Right cardiac atrium (tissue), 5 donors: ENCODE measurements at regions not wholly inside any gene's neighbourhood (a gene's known extent, or its start where the extent isn't known, plus 50 kb on each side); places are given as distances from the start of the nearest gene placed in this dataset.

ENCODE experiments used
- ATAC-seq, 2 donors: fragments of 200-7000 bp; cut with Tn5 transposase; one replicate each; pipeline versions ENCODE4 v1.8.0 to v1.9.1; 2020; ENCODE audit warnings: moderate library complexity in 2 of 2, mild to moderate bottlenecking in 1 of 2
- DNase-seq, 3 donors: peaks; one replicate each; pipeline ENCODE4 v3.0.0-alpha.2; 2020
- H3K27ac ChIP-seq: one replicate; pipeline ENCODE4 v1.5.1; 2013; ENCODE audit warnings: mild to moderate bottlenecking, low read length, control low read depth, moderate library complexity
- H3K27me3 ChIP-seq: one replicate; pipeline ENCODE4 v1.6.1; 2013; ENCODE audit not compliant: control insufficient read depth, insufficient read depth
- H3K4me1 ChIP-seq: one replicate; pipeline ENCODE4 v1.6.1; 2013; ENCODE audit warnings: low read length; ENCODE audit not compliant: control insufficient read depth, insufficient read depth
- H3K4me3 ChIP-seq: one replicate; pipeline ENCODE4 v1.5.1; 2013; ENCODE audit warnings: low read length, control low read depth
- H3K9me3 ChIP-seq: one replicate; pipeline ENCODE4 v1.6.1; 2013; ENCODE audit warnings: low read length; ENCODE audit not compliant: control insufficient read depth
- WGBS: extraction: QIAGEN DNeasy Blood & Tissue Kit; methylation state at CpG from one replicate; pipeline ENCODE4 v1.1.7; 2013; 5-methylcytosine and 5-hydroxymethylcytosine counted together
- intact Hi-C, 4 donors: fragments of 100-400 bp; cut with DNase I; formaldehyde crosslinking; loops; one replicate each; pipeline versions ENCODE4 v1.11.0 to v1.14.0; 2022 to 2023
- donor health status: healthy with polysubstance abuse.
- donor health status: DM: no; HTN: yes; CAD: no.
- donor health status: DM: no; HTN: no; CAD: no.
- donor health status: DM: no; HTN: yes; CAD: no; lungs with severe emphysema.
- donor health status: DM: yes; HTN: yes; CAD: no.

DNA sequence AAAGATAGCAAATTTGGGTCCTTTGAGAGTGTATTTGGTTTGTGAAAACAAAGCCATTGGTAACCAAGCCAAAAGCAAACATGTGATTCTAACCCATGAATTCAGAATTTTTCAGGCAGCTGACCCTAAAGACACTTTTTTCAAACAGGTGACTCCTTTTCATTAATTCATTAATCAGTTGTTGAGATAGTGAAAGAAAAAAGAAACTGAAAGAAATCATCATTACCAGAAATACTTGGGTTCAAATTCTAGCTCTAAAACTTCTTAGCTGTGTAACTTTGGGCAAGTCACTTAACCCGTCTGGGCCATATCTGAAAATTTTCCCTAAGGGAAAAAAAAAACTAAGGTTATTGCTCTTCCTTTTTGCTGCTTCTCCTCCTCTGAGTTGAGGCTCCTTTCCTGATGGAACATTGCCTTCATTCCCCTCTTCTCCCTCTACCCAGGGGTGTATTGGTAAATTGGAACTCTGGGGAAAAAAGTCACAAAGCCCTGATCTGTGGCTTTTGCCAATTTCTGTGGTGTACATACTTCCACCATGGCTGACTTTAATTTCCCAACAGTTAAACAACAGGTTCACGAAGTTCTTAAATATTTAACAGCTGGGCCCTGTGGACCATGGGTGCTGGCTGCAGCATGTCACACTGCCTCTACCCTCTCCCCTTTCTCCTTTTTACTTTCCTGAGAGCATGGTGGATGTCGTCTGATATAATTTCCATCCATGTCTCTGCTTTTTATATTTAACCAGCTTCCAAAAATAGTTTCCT lies 120.3 kb downstream of the ASB7 start:
- no peaks in the 10 kb centered on the region for H3K27me3 ChIP-seq
- ATAC-seq (no peak), DNase-seq (no peak)
- H3K9me3 ChIP-seq: no peaks in the 10 kb centered on the region
- WGBS: 69% methylated on average over 3 of the region's 3 CpGs
- intact Hi-C loops: no loop called here
- peaks cover 4% of the 10 kb centered on the region for H3K4me1 ChIP-seq
- H3K27ac ChIP-seq: no peak overlapping the region
- H3K4me3 ChIP-seq: no peak overlapping the region

DNA sequence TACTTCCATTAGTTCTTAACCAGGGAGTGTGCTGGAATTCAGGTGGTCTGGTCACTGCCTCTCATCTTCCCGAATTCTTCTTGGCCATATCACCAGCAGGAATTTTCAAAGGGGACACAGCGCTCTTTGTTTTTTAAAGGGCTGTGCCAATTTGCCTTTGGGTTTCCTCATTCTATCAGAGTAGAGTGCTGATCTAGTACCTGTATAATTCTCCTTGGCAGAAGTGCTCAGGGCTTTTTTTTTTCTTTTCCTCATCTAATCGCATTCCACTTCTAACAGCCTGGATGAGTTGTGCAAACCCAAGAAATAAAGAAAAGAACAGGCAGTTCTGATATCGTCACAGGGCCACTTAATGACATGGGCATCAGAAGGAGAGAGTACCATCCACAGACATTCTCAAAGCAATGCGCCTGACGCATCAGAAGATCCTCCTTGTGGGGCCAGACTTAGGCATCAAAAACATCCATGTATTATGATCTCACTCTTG lies 121.0 kb downstream of the ASB7 start:
- 91% methylated on average over 6 of the region's 6 CpGs for WGBS
- intact Hi-C loops: no loop called here

DNA sequence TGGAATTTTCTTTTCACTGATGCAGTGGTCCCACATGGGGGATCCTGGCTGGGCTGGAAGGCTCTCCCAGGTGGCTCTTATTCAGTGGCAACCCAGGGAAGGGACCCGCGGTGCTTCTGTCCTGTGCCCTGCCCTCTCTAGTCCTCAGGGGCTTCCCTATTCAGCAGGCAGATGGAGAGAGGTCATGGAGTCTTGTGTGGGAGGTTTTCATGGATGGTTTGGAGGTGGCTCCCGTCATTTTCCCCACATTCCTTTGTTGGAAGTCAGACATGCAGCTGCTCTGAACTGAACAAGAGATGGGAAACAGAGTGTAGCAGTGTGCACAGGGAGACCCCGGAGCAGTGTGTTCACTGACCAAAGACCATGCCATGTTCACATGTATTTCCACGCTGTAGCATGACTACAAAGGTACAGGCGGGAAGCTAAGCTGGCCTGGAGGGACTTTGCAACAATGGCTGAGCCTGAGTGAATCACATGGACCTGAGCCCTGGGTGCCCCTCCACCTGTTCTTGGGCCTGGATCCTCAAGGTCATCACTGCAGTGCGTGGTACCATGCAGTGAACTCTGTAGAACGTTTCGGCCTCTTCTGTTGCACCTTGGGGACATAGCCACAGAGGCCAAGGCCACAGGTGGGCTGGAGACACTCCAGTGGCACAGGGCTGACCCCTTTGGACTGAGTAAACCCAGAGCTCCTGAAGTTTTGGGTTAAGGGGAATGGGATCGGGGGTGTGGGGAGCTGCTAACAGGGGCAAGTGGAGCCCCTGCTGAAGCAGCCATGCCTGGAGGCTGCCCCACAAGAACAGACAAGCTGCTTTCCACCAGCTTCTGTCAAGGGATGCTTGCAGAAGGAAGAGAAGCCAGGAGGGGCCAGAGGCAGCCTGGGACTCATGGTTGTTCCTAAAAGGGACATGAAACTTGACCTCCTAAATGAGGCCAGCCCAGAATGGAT lies 123.0 kb downstream of the ASB7 start:
- no peaks in the 10 kb centered on the region for H3K27me3 ChIP-seq
- peaks cover 4% of the 10 kb centered on the region for H3K4me1 ChIP-seq
- intact Hi-C loops: no loop called here
- 76% methylated on average over 10 of the region's 10 CpGs for whole genome bisulfite sequencing
- ATAC-seq: no peak
- H3K27ac ChIP-seq: no peak overlapping the region
- no peak for DNase-seq
- H3K4me3 ChIP-seq: no peak overlapping the region
- H3K9me3 ChIP-seq: no peaks in the 10 kb centered on the region

More for the DNA sequence above, 121.0 kb downstream of the ASB7 start:
- DNase-seq (no peak), ATAC-seq (no peak)
- Histone ChIP-seq H3K27ac (no peak overlapping the region), H3K9me3 (no peaks in the 10 kb centered on the region), H3K27me3 (no peaks in the 10 kb centered on the region), H3K4me1 (peaks cover 4% of the 10 kb centered on the region), H3K4me3 (no peak overlapping the region)

DNA sequence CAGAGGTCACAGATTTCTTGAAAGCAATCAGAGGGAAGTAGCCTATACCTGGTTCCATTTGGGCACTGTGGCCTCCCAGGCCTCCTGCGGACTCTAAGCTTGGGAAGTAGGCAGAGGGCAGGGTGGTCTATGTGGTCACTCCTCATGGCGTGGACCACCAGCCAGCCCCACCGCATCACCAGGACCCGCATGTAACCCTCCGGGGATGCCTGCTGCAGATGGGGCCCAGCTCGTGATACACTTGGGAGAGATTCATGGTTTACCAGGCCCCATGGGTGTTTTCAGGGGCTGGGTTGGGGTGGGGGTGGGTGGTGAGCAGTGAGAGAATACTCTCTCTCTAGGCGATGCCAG lies 123.7 kb downstream of the ASB7 start:
- 94% methylated on average over 7 of the region's 7 CpGs for WGBS
- Histone ChIP-seq H3K4me1 (peaks cover 4% of the 10 kb centered on the region), H3K27ac (no peak overlapping the region), H3K27me3 (no peaks in the 10 kb centered on the region), H3K4me3 (no peak overlapping the region), H3K9me3 (no peaks in the 10 kb centered on the region)
- DNase-seq (no peak), ATAC-seq (no peak)
- intact Hi-C loops: no loop called here

DNA sequence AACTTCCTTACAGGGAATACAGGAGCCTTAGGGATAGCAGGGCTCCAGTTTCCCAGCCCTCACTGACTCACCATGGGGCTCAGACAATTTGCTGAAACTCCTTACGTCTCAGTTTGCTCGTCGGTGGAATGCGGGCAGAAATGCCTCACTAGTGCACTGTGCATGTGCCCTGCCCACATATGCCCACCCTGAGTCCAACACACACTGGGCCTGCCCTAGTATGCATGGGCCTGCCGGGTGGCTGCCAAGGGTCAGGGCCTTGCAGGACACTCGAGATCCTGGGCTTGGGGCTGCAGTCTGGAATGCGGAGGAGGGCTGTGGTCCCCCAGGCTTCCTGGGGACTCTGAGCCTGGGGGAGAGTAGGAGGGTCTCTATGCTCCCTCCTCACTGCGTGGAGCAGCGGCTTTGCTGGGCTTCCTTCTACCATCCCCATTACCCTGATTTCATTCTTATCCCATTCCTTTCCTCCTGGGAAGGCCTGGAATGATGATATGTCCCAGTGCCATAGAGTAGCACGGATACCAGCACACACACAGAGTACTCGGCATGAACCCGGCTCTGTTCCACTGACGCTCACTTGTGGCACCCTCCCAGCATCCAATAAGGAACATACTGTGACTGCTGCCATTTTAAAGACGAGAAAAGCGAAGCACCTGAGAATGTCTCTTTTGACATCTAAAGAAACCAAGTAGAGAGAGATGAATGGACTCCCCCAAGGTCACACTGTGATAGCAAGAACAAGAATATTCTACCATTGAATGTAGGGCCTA lies 124.2 kb downstream of the ASB7 start:
- no peak for DNase-seq
- intact Hi-C loops: no loop called here
- 88% methylated on average over 15 of the region's 15 CpGs for WGBS

DNA sequence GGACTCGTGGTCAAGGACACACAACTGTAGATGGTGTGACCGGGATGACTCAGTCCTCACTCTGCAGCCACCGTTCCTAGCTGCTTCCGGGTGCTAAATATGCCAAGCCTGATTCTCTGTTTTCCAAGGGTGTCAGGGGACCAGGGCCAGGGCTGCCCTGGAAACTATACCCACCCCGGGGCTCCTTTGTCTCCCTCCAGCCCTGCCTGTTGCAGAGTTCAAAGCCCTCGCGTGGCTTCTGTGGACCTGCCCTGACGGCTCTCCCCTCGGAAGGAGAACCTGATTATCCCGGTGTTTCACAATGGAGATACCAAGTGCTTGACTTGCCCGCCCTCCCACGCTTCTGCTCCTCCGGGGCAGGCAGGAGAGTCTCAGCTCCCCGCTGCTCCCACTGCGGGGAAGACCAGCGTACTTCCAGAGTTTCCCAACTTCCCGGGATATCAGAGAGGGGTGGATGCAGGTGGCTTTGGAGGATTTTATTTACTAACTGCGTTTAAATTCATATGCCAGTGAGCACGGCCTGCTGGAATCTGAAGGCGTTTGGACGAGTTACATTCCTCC lies 125.0 kb downstream of the ASB7 start:
- WGBS: 61% methylated on average over 21 of the region's 21 CpGs
- no peaks in the 10 kb centered on the region for H3K27me3 ChIP-seq
- H3K9me3 ChIP-seq: no peaks in the 10 kb centered on the region
- no peak overlapping the region for H3K4me3 ChIP-seq
- DNase-seq (no peak), ATAC-seq (no peak)
- intact Hi-C loops: no loop called here
- no peak overlapping the region for H3K27ac ChIP-seq
- H3K4me1 ChIP-seq: peaks cover 2% of the 10 kb centered on the region

More for the DNA sequence above, 124.2 kb downstream of the ASB7 start:
- peaks cover 2% of the 10 kb centered on the region for H3K4me1 ChIP-seq
- no peak for ATAC-seq
- no peaks in the 10 kb centered on the region for H3K9me3 ChIP-seq
- no peak overlapping the region for H3K27ac ChIP-seq
- no peaks in the 10 kb centered on the region for H3K27me3 ChIP-seq
- H3K4me3 ChIP-seq: no peak overlapping the region

DNA sequence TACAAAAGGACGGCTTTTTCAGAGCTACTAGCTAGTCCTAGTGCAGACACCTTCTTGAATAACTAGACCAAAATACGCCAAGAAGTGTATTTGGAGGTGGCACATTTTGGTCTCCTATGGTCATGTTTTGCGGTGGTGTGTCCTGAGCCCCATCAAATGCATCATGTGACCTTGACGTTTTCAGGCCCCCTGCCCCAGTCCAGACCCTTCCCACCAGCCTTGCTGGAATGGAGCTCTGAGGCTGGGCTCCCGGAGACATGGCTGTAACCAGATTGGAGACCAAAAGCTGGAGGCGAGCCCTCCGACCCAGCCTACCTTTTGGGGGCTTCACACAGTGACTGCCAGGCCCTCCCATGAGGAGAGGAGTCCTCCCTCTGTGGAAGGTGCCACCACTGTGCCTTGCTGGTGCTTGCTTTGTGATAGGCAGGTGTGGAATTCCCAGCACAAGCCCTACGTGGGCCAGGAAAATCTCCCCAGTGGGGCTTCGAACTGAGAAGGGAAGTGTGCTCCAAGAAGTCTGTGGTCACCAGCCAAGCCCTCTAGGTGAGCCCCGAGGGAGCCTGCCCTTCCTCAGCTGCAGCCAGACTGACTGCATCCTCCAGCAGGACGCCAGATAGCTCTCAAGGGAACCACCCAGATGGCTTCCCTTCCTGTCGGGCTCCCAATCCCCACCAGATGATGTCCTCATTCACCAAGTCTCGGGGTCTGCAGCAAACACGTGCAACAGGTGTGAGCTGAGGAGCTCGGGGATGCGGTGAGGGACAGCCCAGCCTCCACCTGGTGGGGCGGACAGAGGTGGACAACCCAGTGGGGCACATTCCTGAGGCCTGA lies 126.2 kb downstream of the ASB7 start:
- Histone ChIP-seq H3K27me3 (no peaks in the 10 kb centered on the region), H3K27ac (no peak overlapping the region), H3K4me1 (peaks cover 5% of the 10 kb centered on the region), H3K4me3 (no peak overlapping the region), H3K9me3 (no peaks in the 10 kb centered on the region)
- WGBS: 78% methylated on average over 17 of the region's 17 CpGs
- intact Hi-C loops: no loop called here
- no peak for DNase-seq
- no peak for ATAC-seq

DNA sequence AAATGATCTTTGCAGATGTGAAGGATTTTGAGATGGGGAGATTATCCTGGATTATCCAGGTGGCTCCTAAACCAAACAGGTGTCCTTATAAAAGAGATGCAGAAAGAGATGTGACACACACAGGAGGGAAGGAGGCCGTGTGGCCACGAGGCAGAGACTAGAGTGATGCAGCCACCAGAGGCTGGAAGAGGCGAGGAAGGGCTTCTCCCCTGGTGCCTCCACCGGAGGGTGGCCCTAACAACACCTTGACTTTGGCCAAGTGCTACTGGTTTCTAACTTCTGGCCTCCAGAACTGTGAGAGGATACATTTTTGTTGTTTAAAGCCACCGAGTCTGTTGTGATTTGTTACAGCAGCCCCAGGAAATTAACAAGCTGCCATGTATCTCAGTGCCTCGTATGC lies 127.1 kb downstream of the ASB7 start:
- no peak overlapping the region for H3K27ac ChIP-seq
- WGBS: 94% methylated on average over 6 of the region's 6 CpGs
- intact Hi-C loops: no loop called here

DNA sequence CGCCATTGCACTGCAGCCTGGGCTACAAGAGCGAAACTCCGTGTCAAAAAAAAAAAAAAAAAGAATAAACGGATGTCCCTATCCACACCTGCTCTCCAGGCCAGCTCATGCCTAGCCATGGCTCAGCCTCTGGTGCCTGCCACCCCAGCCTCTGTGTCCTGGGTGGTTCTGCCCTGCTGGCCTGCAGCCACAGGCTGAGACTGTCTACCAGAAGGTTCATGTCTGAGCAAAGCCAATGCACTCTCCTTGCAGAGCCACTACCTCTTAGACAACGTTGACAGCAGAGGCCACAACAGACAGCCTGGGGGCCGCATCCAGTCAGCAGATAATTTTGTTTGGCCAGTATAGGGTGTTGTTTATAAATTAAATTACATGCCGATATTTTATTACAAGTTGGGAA lies 127.7 kb downstream of the ASB7 start:
- intact Hi-C loops: no loop called here
- DNase-seq: no peak

More for the DNA sequence above, 127.1 kb downstream of the ASB7 start:
- H3K27me3 ChIP-seq: no peaks in the 10 kb centered on the region
- no peaks in the 10 kb centered on the region for H3K9me3 ChIP-seq
- ATAC-seq: no peak
- no peak for DNase-seq
- no peak overlapping the region for H3K4me3 ChIP-seq
- H3K4me1 ChIP-seq: peaks cover 5% of the 10 kb centered on the region

DNA sequence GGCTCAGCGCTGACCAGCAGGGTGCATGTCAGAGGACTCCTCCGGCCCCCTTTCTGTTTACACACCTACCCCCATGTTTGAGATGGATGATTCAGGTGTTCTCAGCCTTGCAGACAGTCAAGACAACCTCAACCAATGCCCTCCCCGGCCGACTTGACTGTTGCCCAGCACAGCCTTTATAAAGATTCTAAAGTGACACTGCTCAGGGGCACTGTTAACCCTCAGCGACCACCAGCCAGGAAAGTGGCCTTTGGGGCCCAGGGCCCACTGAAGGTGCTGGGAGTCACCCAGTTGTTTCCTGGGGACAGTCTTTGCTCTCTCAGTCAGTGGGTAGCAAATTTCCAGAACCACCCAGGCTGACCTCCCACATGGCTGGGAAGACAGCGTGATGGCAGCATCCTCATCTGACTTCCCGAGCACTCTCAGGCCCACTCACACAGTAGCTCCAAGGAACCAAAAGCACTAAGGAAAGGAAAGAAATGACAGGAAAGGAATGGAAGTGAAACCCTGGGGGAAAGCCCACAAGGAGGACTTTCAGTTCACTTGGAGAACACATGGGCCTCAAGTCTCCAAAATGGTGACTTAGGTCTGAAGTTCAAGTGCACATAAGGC lies 128.4 kb downstream of the ASB7 start:
- Histone ChIP-seq H3K4me1 (peaks cover 5% of the 10 kb centered on the region), H3K27me3 (no peaks in the 10 kb centered on the region), H3K9me3 (no peaks in the 10 kb centered on the region), H3K4me3 (no peak overlapping the region), H3K27ac (no peak overlapping the region)
- DNase-seq: no peak
- 92% methylated on average over 7 of the region's 7 CpGs for WGBS
- ATAC-seq: no peak
- intact Hi-C loops: no loop called here

More for the DNA sequence above, 127.7 kb downstream of the ASB7 start:
- WGBS: 83% methylated on average over 7 of the region's 7 CpGs
- Histone ChIP-seq H3K27me3 (no peaks in the 10 kb centered on the region), H3K4me1 (peaks cover 5% of the 10 kb centered on the region), H3K9me3 (no peaks in the 10 kb centered on the region), H3K4me3 (no peak overlapping the region), H3K27ac (no peak overlapping the region)
- ATAC-seq: no peak
